Naive thymus-derived CD4-positive, alpha-beta T cell (primary cell): ENCODE measurements at regions not wholly inside any gene's neighbourhood (a gene's known extent, or its start where the extent isn't known, plus 50 kb on each side); places are given as distances from the start of the nearest gene placed in this dataset.

ENCODE experiments used
- ATAC-seq: fragments of 150-1000 bp; cut with Tn5 transposase; 2 replicates; pipeline ENCODE4 v1.10.0; 2021; ENCODE audit warnings: mild to moderate bottlenecking, moderate library complexity
- CTCF ChIA-PET: fragments of 350-600 bp; sonication (Branson Sonifier 250); formaldehyde crosslinking; loops from one replicate; lab custom pipeline; 2021; ENCODE audit warnings: antibody characterized with exemption; lab: Charles Lee
- POLR2A ChIA-PET: fragments of 350-600 bp; sonication (Branson Sonifier 250); formaldehyde crosslinking; loops from one replicate; lab custom pipeline; 2021; ENCODE audit warnings: antibody characterized with exemption, inconsistent platforms; lab: Charles Lee
- DNase-seq, 9 donors: peaks; one replicate each; pipeline versions ENCODE4 v3.0.0 to v3.0.0-alpha.2; 2020 to 2022; ENCODE audit warnings: mixed read lengths in 1 of 9
- H3K27ac ChIP-seq: one replicate; pipeline ENCODE4 v1.7.0; 2013; ENCODE audit warnings: mild to moderate bottlenecking, low read depth, low read length, moderate library complexity
- H3K27me3 ChIP-seq, 2 donors: one replicate each; pipeline ENCODE4 v1.7.0; 2013; ENCODE audit warnings: low read length in 2 of 2, mild to moderate bottlenecking in 2 of 2, moderate library complexity in 2 of 2; ENCODE audit not compliant: control insufficient read depth in 2 of 2, insufficient read depth in 2 of 2
- H3K36me3 ChIP-seq, 3 experiments: 1 replicate in 2 of 3; 2 replicates in 1 of 3; pipeline ENCODE4 v1.7.0; 2013; ENCODE audit warnings: low read length in 3 of 3, mild to moderate bottlenecking in 3 of 3, moderate library complexity in 1 of 3; ENCODE audit not compliant: insufficient read depth in 3 of 3, control insufficient read depth in 2 of 3
- H3K4me1 ChIP-seq, 2 donors: one replicate each; pipeline ENCODE4 v1.7.0; 2013; ENCODE audit warnings: low read length in 2 of 2, mild to moderate bottlenecking in 2 of 2, moderate library complexity in 1 of 2; ENCODE audit not compliant: control insufficient read depth in 2 of 2, insufficient read depth in 2 of 2
- H3K4me3 ChIP-seq: 2 replicates; pipeline ENCODE4 v1.7.0; 2013; ENCODE audit warnings: mild to moderate bottlenecking, low read length
- H3K9me3 ChIP-seq, 3 experiments: 1 replicate in 2 of 3; 2 replicates in 1 of 3; pipeline ENCODE4 v1.7.0; 2013; ENCODE audit warnings: low read length in 3 of 3; ENCODE audit not compliant: control insufficient read depth in 2 of 3
- H3K27ac Mint-ChIP-seq, 9 donors: one replicate each; pipeline ENCODE4 v1.8.0; 2020 to 2022; ENCODE audit warnings: mixed read lengths in 9 of 9, mild to moderate bottlenecking in 8 of 9, moderate library complexity in 5 of 9, inconsistent platforms in 2 of 9
- H3K27me3 Mint-ChIP-seq, 5 donors: one replicate each; pipeline ENCODE4 v1.8.0; 2021 to 2022; ENCODE audit warnings: mixed read lengths in 5 of 5, mild to moderate bottlenecking in 1 of 5
- H3K36me3 Mint-ChIP-seq, 5 donors: one replicate each; pipeline ENCODE4 v1.8.0; 2020 to 2022; ENCODE audit warnings: mixed read lengths in 5 of 5, mild to moderate bottlenecking in 3 of 5, inconsistent platforms in 1 of 5
- H3K4me1 Mint-ChIP-seq, 7 donors: one replicate each; pipeline ENCODE4 v1.8.0; 2020 to 2022; ENCODE audit warnings: mixed read lengths in 7 of 7, mild to moderate bottlenecking in 3 of 7, inconsistent platforms in 1 of 7
- H3K4me3 Mint-ChIP-seq, 10 donors: one replicate each; pipeline ENCODE4 v1.8.0; 2020 to 2022; ENCODE audit warnings: mild to moderate bottlenecking in 10 of 10, mixed read lengths in 10 of 10, moderate library complexity in 6 of 10, inconsistent platforms in 2 of 10
- H3K9me3 Mint-ChIP-seq, 11 donors: one replicate each; pipeline ENCODE4 v1.8.0; 2020 to 2022; ENCODE audit warnings: mixed read lengths in 11 of 11, mild to moderate bottlenecking in 4 of 11, inconsistent platforms in 1 of 11, moderate library complexity in 1 of 11
- intact Hi-C, 2 donors: fragments of 100-400 bp; cut with micrococcal nuclease; formaldehyde crosslinking; loops; one replicate each; pipeline ENCODE4 v1.15.1; 2023

GRCh38 chr14:22448905-22449599 is 140.0 kb downstream of the DAD1 start:
- no peak overlapping the region for H3K4me3 ChIP-seq

GRCh38 chr14:22448035-22448904 is 140.8 kb downstream of the DAD1 start:
- H3K9me3 ChIP-seq = no peaks in the 10 kb centered on the region
- H3K27me3 ChIP-seq = no peaks in the 10 kb centered on the region
- DNase-seq (no peak), ATAC-seq (peak; percentile 61)
- Mint-ChIP-seq H3K27me3 (no peaks in the 10 kb centered on the region), H3K9me3 (no peaks in the 10 kb centered on the region), H3K36me3 (no peaks in the 10 kb centered on the region), H3K4me3 (peak overlapping the region in 1 of 10 donors; percentile 86), H3K27ac (peak overlapping the region in 1 of 9 donors; percentile 48), H3K4me1 (peaks cover 0 to 12% (median 0%) of the 10 kb centered on the region in 7 donors)
- CTCF ChIA-PET = no interaction called here
- intact Hi-C loops = no loop called here
- POLR2A ChIA-PET = no interaction called here
- no peak overlapping the region for H3K27ac ChIP-seq
- H3K36me3 ChIP-seq = no peaks in the 10 kb centered on the region
- no peak overlapping the region for H3K4me3 ChIP-seq
- H3K4me1 ChIP-seq = no peaks in the 10 kb centered on the region

More at GRCh38 chr14:22448905-22449599, 140.0 kb downstream of the DAD1 start:
- POLR2A ChIA-PET = no interaction called here
- CTCF ChIA-PET = no interaction called here
- no peaks in the 10 kb centered on the region for H3K36me3 Mint-ChIP-seq
- no peaks in the 10 kb centered on the region for H3K9me3 Mint-ChIP-seq
- H3K27ac ChIP-seq = no peak overlapping the region
- DNase-seq (no peak), ATAC-seq (peak; percentile 27)
- no peaks in the 10 kb centered on the region for H3K36me3 ChIP-seq
- no peak overlapping the region for H3K27ac Mint-ChIP-seq
- peak overlapping the region in 1 of 10 donors; percentile 86 for H3K4me3 Mint-ChIP-seq
- H3K9me3 ChIP-seq = no peaks in the 10 kb centered on the region
- intact Hi-C loops = no loop called here
- H3K27me3 Mint-ChIP-seq = no peaks in the 10 kb centered on the region
- no peaks in the 10 kb centered on the region for H3K4me1 ChIP-seq
- H3K4me1 Mint-ChIP-seq = peaks cover 0 to 12% (median 0%) of the 10 kb centered on the region in 7 donors
- no peaks in the 10 kb centered on the region for H3K27me3 ChIP-seq

GRCh38 chr14:22438742-22439141 is 150.3 kb downstream of the DAD1 start:
- CTCF ChIA-PET = no interaction called here
- Mint-ChIP-seq H3K27me3 (no peaks in the 10 kb centered on the region), H3K27ac (no peak overlapping the region), H3K4me1 (peaks cover 0 to 15% (median 0%) of the 10 kb centered on the region in 7 donors), H3K4me3 (no peak overlapping the region), H3K9me3 (no peaks in the 10 kb centered on the region), H3K36me3 (no peaks in the 10 kb centered on the region)
- H3K36me3 ChIP-seq = no peaks in the 10 kb centered on the region
- POLR2A ChIA-PET = no interaction called here
- intact Hi-C loops = no loop called here
- H3K9me3 ChIP-seq = no peaks in the 10 kb centered on the region
- no peak overlapping the region for H3K27ac ChIP-seq
- H3K27me3 ChIP-seq = no peaks in the 10 kb centered on the region
- H3K4me3 ChIP-seq = no peak overlapping the region
- H3K4me1 ChIP-seq = no peaks in the 10 kb centered on the region
- no peak for DNase-seq
- ATAC-seq = no peak

- peaks cover 0 to 1% (median 0%) of the 10 kb centered on the region in 11 donors for H3K9me3 Mint-ChIP-seq
- intact Hi-C loops = no loop called here
Measured at GRCh38 chr14:22434901-22435550, 154.0 kb downstream of the DAD1 start.

GRCh38 chr14:22434030-22434429 is 155.0 kb downstream of the DAD1 start:
- Histone ChIP-seq H3K9me3 (no peaks in the 10 kb centered on the region), H3K27ac (no peak overlapping the region), H3K4me3 (no peak overlapping the region), H3K4me1 (no peaks in the 10 kb centered on the region), H3K36me3 (no peaks in the 10 kb centered on the region), H3K27me3 (no peaks in the 10 kb centered on the region)
- ChIA-PET POLR2A (no interaction called here), CTCF (no interaction called here)
- DNase-seq = no peak
- peaks cover 0 to 15% (median 0%) of the 10 kb centered on the region in 7 donors for H3K4me1 Mint-ChIP-seq
- H3K4me3 Mint-ChIP-seq = no peak overlapping the region
- H3K27ac Mint-ChIP-seq = no peak overlapping the region
- no peaks in the 10 kb centered on the region for H3K36me3 Mint-ChIP-seq
- intact Hi-C loops = no loop called here
- H3K27me3 Mint-ChIP-seq = no peaks in the 10 kb centered on the region
- no peak for ATAC-seq
- peaks cover 0 to 1% (median 0%) of the 10 kb centered on the region in 11 donors for H3K9me3 Mint-ChIP-seq

More at GRCh38 chr14:22434901-22435550, 154.0 kb downstream of the DAD1 start:
- no peak overlapping the region for H3K27ac Mint-ChIP-seq
- peaks cover 0 to 15% (median 0%) of the 10 kb centered on the region in 7 donors for H3K4me1 Mint-ChIP-seq
- no peaks in the 10 kb centered on the region for H3K27me3 ChIP-seq
- H3K4me3 ChIP-seq = no peak overlapping the region
- no peaks in the 10 kb centered on the region for H3K36me3 Mint-ChIP-seq
- CTCF ChIA-PET = no interaction called here
- H3K36me3 ChIP-seq = no peaks in the 10 kb centered on the region
- H3K27me3 Mint-ChIP-seq = no peaks in the 10 kb centered on the region
- H3K9me3 ChIP-seq = no peaks in the 10 kb centered on the region
- H3K27ac ChIP-seq = no peak overlapping the region
- ATAC-seq = no peak
- no peaks in the 10 kb centered on the region for H3K4me1 ChIP-seq
- no peak overlapping the region for H3K4me3 Mint-ChIP-seq
- no peak for DNase-seq
- POLR2A ChIA-PET = no interaction called here

GRCh38 chr14:22433069-22433468 is 156.0 kb downstream of the DAD1 start:
- intact Hi-C loops = no loop called here
- no peak overlapping the region for H3K4me3 Mint-ChIP-seq
- Histone ChIP-seq H3K4me1 (no peaks in the 10 kb centered on the region), H3K27me3 (no peaks in the 10 kb centered on the region), H3K36me3 (no peaks in the 10 kb centered on the region), H3K27ac (no peak overlapping the region), H3K4me3 (no peak overlapping the region), H3K9me3 (no peaks in the 10 kb centered on the region)
- H3K9me3 Mint-ChIP-seq = peaks cover 0 to 1% (median 0%) of the 10 kb centered on the region in 11 donors
- POLR2A ChIA-PET = no interaction called here
- no peak overlapping the region for H3K27ac Mint-ChIP-seq
- DNase-seq (no peak), ATAC-seq (no peak)
- H3K36me3 Mint-ChIP-seq = no peaks in the 10 kb centered on the region
- H3K27me3 Mint-ChIP-seq = no peaks in the 10 kb centered on the region
- peaks cover 0 to 15% (median 0%) of the 10 kb centered on the region in 7 donors for H3K4me1 Mint-ChIP-seq
- CTCF ChIA-PET = no interaction called here
